Limb (tissue), 2 donors: ENCODE measurements at regions not wholly inside any gene's neighbourhood (a gene's known extent, or its start where the extent isn't known, plus 50 kb on each side); places are given as distances from the start of the nearest gene placed in this dataset.
"Not testable (repeated sequence)": the region's sequence is repeated elsewhere in the genome, so short reads cannot be mapped to it uniquely, and the experiment has no call there.

ENCODE experiments used
- DNase-seq, 2 donors: peaks; one replicate each; pipeline ENCODE4 v3.0.0-alpha.2; 2016; ENCODE audit errors: extremely low spot score in 2 of 2

- no peak for DNase-seq
Observed at GRCh38 chr1:38758820-38759219, 100.8 kb downstream of the RRAGC start.

- no peak for DNase-seq
Observed at GRCh38 chr1:38746941-38747600, 112.5 kb downstream of the RRAGC start.

GRCh38 chr1:38746402-38746935 is 113.1 kb downstream of the RRAGC start:
- no peak for DNase-seq

GRCh38 chr1:38745476-38746401 is 113.8 kb downstream of the RRAGC start:
- DNase-seq, result no peak

GRCh38 chr1:38744452-38745350 is 114.9 kb downstream of the RRAGC start:
- DNase-seq, result no peak

- DNase-seq, result no peak
Observed at GRCh38 chr1:38743184-38743583, 116.4 kb downstream of the RRAGC start.

GRCh38 chr1:38741341-38741740 is 118.2 kb downstream of the RRAGC start:
- peak in 1 of 2 donors; percentile 30 for DNase-seq

- no peak for DNase-seq
Observed at GRCh38 chr1:38740487-38740886, 119.1 kb downstream of the RRAGC start.

GRCh38 chr1:38738207-38738606 is 121.4 kb downstream of the RRAGC start:
- DNase-seq, result no peak

GRCh38 chr1:38736399-38736798 is 123.2 kb downstream of the RRAGC start:
- no peak for DNase-seq

- no peak for DNase-seq
Observed at GRCh38 chr1:38735651-38736161, 123.9 kb downstream of the RRAGC start.

- no peak for DNase-seq
Observed at GRCh38 chr1:38733761-38734160, 125.8 kb downstream of the RRAGC start.

- no peak for DNase-seq
Observed at GRCh38 chr1:38730511-38731397, 128.8 kb downstream of the RRAGC start.

GRCh38 chr1:38728585-38728908 is 131.0 kb downstream of the RRAGC start:
- DNase-seq, result no peak

- DNase-seq, result peak; percentile 22 to 84
Observed at GRCh38 chr1:38727684-38728584, 131.6 kb downstream of the RRAGC start.

GRCh38 chr1:38725321-38725961 is 134.1 kb downstream of the RRAGC start:
- DNase-seq, result not testable (repeated sequence)

GRCh38 chr1:38724160-38725131 is 135.1 kb downstream of the RRAGC start:
- no peak for DNase-seq

- no peak for DNase-seq
Observed at GRCh38 chr1:38721816-38722215, 137.8 kb downstream of the RRAGC start.
